NB4 (cell line): ENCODE measurements at regions not wholly inside any gene's neighbourhood (a gene's known extent, or its start where the extent isn't known, plus 50 kb on each side); places are given as distances from the start of the nearest gene placed in this dataset.

Experiments
- DNase-seq: peaks from one replicate; pipeline ENCODE4 v3.0.0; 2010; ENCODE audit warnings: low read depth
- H3K4me3 ChIP-seq: one replicate; pipeline ENCODE4 v1.5.1; 2011; ENCODE audit warnings: mild to moderate bottlenecking, low read depth, low read length, moderate library complexity
- CTCF ChIP-seq: IDR thresholded peaks from one replicate; pipeline ENCODE4 v1.5.1; 2012; ENCODE audit warnings: low read depth, low read length
- MAX ChIP-seq: IDR thresholded peaks from 2 replicates; pipeline ENCODE4 v1.6.1; 2011; ENCODE audit warnings: low read depth, low read length
- MYC ChIP-seq: IDR thresholded peaks from 2 replicates; pipeline ENCODE4 v1.6.1; 2011; ENCODE audit warnings: low read depth, low read length
- POLR2A ChIP-seq: IDR thresholded peaks from 2 replicates; pipeline ENCODE4 v1.6.1; 2011; ENCODE audit warnings: mild to moderate bottlenecking; ENCODE audit not compliant: insufficient read length; ENCODE audit errors: extremely low read depth

DNA sequence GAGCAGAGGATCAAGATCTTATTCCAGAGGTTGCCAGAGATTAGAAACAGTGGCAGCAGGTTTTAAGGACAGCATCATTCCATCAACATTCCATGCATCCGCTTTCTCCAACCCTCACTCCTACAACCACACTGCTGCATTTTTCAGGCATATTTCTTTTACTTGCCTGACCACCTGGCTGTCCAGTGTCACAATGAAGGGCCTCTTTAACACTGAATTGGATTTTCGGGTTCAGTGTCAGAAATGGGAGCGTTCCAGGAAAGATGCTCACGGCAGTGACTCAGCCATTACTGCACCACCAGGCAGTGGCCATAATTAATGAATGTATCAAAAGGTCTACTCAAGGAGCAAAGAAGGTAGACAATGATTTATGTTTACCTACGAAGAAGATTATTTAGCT lies 200.4 kb upstream of the ESRRG start:
- TF ChIP-seq MYC = no peak
- TF ChIP-seq CTCF = no peak
- TF ChIP-seq POLR2A = no peak
- TF ChIP-seq MAX = no peak
- no peak for DNase-seq
- H3K4me3 ChIP-seq = no peak overlapping the region

DNA sequence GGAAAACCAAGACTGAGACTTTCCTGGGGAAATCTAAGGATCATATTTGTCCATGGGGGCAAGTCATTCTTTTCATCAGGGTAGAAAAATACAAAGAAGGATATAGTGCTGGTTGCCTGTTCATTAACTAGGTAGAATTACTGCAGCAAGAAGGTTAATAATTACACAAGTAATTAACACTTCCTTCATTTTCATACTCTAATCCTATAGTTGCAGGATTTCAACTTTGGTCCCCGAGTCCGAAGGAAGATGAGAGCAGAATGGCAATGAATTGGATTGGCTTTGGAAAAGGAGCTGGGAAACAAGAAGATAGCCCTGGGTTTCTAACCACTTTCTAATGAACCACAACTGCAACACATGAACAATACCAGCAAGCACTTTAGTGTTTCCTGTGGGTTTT lies 199.2 kb upstream of the ESRRG start:
- DNase-seq = no peak
- H3K4me3 ChIP-seq = no peak overlapping the region
- TF ChIP-seq POLR2A (no peak), CTCF (no peak), MAX (no peak), MYC (no peak)

- TF ChIP-seq POLR2A (no peak), CTCF (no peak), MAX (no peak), MYC (no peak)
- H3K4me3 ChIP-seq = no peak overlapping the region
- DNase-seq = no peak
These were observed 198.6 kb upstream of the ESRRG start for GRCh38 chr1:216921866-216922265.

GRCh38 chr1:216919060-216919970 lies 196.1 kb upstream of the ESRRG start:
- no peak for DNase-seq
- no peak for TF ChIP-seq MAX
- TF ChIP-seq MYC = no peak
- TF ChIP-seq CTCF = no peak
- no peak for TF ChIP-seq POLR2A
- no peak overlapping the region for H3K4me3 ChIP-seq

DNA sequence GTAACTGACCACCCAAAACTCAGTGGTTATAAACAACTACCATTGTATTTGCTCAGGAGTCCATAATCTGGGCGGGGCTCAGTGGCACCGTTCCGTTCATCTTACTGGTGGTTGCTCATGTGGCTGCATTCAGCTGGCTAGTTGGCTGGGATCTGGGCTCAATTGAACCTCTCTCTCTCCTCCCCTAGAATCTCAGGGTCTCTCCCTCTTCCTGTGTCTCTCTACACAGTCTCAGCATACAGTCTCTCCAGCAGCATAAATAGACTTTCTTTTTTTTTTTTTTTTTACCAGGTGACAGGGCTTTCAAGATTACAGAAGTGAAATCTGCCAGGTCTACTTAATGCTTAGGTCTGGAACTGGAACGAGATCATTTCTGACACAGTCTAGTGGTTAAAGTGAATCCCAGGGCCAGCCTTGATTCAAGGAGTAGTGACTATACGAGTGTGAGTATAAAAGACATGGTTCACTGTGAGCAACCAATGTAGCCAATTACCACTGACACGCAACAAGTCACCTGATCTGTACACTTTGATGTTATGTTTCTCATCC lies 193.7 kb upstream of the ESRRG start:
- DNase-seq = no peak
- H3K4me3 ChIP-seq = no peak overlapping the region
- no peak for TF ChIP-seq MAX
- TF ChIP-seq CTCF = no peak
- TF ChIP-seq POLR2A = no peak
- no peak for TF ChIP-seq MYC
